ENCODE measurements at regions not wholly inside any gene's neighbourhood (a gene's known extent, or its start where the extent isn't known, plus 50 kb on each side); places are given as distances from the start of the nearest gene placed in this dataset.

GRCh38 chr17:65447823-65448222 lies 113.6 kb downstream of the AXIN2 start:
- Histone ChIP-seq H3K79me2 (ENCODE audit: control insufficient read depth, insufficient read depth, low read length) (no peaks in the 10 kb centered on the region), H3K27ac (ENCODE audit: control insufficient read depth, insufficient read depth, low read length) (no peak overlapping the region), H2AFZ (ENCODE audit: control insufficient read depth, low read length) (no peak overlapping the region), H3K4me2 (ENCODE audit: control insufficient read depth, extremely low read depth, insufficient read depth, low read depth, low read length) (no peak overlapping the region), H4K20me1 (ENCODE audit: control insufficient read depth, extremely low read depth, insufficient read depth, low read length) (no peaks in the 10 kb centered on the region), H3K9me3 (ENCODE audit: control insufficient read depth, low read depth, low read length) (no peaks in the 10 kb centered on the region), H3K9me1 (ENCODE audit: control insufficient read depth, extremely low read depth, insufficient read depth, low read length) (no peaks in the 10 kb centered on the region), H3K4me1 (ENCODE audit: control insufficient read depth, extremely low read depth, insufficient read depth, low read length) (no peaks in the 10 kb centered on the region), H3K27me3 (ENCODE audit: control insufficient read depth, extremely low read depth, insufficient read depth, low read length) (no peaks in the 10 kb centered on the region), H3K36me3 (ENCODE audit: control insufficient read depth in 2 of 2, extremely low read depth in 1 of 2, insufficient read depth in 2 of 2, low read length in 2 of 2) (no peaks in the 10 kb centered on the region), H3K9ac (ENCODE audit: control insufficient read depth, extremely low read depth, insufficient read depth, low read length) (no peak overlapping the region), H3K4me3 (ENCODE audit: control insufficient read depth in 2 of 3, extremely low read depth in 1 of 3, insufficient read depth in 2 of 3, low read depth in 1 of 3, low read length in 3 of 3) (no peak overlapping the region)
- dilution Hi-C loops (cut with MboI; ENCODE audit: extremely low pct_ligation_motif_present, low sequenced_read_pairs), result no loop called here
- FAIRE-seq (no peak), DNase-seq (ENCODE audit: low read depth, low spot score) (no peak)
- TF ChIP-seq EZH2 (IDR thresholded peaks at IDR 0.05; ENCODE audit: low read length) (no peak), CTCF (optimal IDR thresholded peaks at IDR 0.05 in 1 of 3, IDR thresholded peaks at IDR 0.05 in 1 of 3, conservative IDR thresholded peaks at IDR 0.05 in 1 of 3; ENCODE audit: extremely low read depth in 1 of 3, insufficient read depth in 2 of 3, low read length in 3 of 3) (no peak)

GRCh38 chr17:65446838-65447526 lies 114.5 kb downstream of the AXIN2 start:
- Histone ChIP-seq H2AFZ (ENCODE audit: control insufficient read depth, low read length) (no peak overlapping the region), H3K79me2 (ENCODE audit: control insufficient read depth, insufficient read depth, low read length) (no peaks in the 10 kb centered on the region), H3K36me3 (ENCODE audit: control insufficient read depth in 2 of 2, extremely low read depth in 1 of 2, insufficient read depth in 2 of 2, low read length in 2 of 2) (no peaks in the 10 kb centered on the region), H3K27ac (ENCODE audit: control insufficient read depth, insufficient read depth, low read length) (no peak overlapping the region), H3K27me3 (ENCODE audit: control insufficient read depth, extremely low read depth, insufficient read depth, low read length) (no peaks in the 10 kb centered on the region), H3K4me3 (ENCODE audit: control insufficient read depth in 2 of 3, extremely low read depth in 1 of 3, insufficient read depth in 2 of 3, low read depth in 1 of 3, low read length in 3 of 3) (no peak overlapping the region), H3K9me3 (ENCODE audit: control insufficient read depth, low read depth, low read length) (no peaks in the 10 kb centered on the region), H3K4me1 (ENCODE audit: control insufficient read depth, extremely low read depth, insufficient read depth, low read length) (no peaks in the 10 kb centered on the region), H3K9ac (ENCODE audit: control insufficient read depth, extremely low read depth, insufficient read depth, low read length) (no peak overlapping the region), H4K20me1 (ENCODE audit: control insufficient read depth, extremely low read depth, insufficient read depth, low read length) (no peaks in the 10 kb centered on the region), H3K9me1 (ENCODE audit: control insufficient read depth, extremely low read depth, insufficient read depth, low read length) (no peaks in the 10 kb centered on the region), H3K4me2 (ENCODE audit: control insufficient read depth, extremely low read depth, insufficient read depth, low read depth, low read length) (no peak overlapping the region)
- no peak for TF ChIP-seq CTCF (optimal IDR thresholded peaks at IDR 0.05 in 1 of 3, IDR thresholded peaks at IDR 0.05 in 1 of 3, conservative IDR thresholded peaks at IDR 0.05 in 1 of 3; ENCODE audit: extremely low read depth in 1 of 3, insufficient read depth in 2 of 3, low read length in 3 of 3)
- TF ChIP-seq EZH2 (IDR thresholded peaks at IDR 0.05; ENCODE audit: low read length), result no peak
- FAIRE-seq, result no peak
- DNase-seq (ENCODE audit: low read depth, low spot score), result no peak
- dilution Hi-C loops (cut with MboI; ENCODE audit: extremely low pct_ligation_motif_present, low sequenced_read_pairs), result no loop called here
